ENCODE measurements at regions not wholly inside any gene's neighbourhood (a gene's known extent, or its start where the extent isn't known, plus 50 kb on each side); places are given as distances from the start of the nearest gene placed in this dataset.

DNA sequence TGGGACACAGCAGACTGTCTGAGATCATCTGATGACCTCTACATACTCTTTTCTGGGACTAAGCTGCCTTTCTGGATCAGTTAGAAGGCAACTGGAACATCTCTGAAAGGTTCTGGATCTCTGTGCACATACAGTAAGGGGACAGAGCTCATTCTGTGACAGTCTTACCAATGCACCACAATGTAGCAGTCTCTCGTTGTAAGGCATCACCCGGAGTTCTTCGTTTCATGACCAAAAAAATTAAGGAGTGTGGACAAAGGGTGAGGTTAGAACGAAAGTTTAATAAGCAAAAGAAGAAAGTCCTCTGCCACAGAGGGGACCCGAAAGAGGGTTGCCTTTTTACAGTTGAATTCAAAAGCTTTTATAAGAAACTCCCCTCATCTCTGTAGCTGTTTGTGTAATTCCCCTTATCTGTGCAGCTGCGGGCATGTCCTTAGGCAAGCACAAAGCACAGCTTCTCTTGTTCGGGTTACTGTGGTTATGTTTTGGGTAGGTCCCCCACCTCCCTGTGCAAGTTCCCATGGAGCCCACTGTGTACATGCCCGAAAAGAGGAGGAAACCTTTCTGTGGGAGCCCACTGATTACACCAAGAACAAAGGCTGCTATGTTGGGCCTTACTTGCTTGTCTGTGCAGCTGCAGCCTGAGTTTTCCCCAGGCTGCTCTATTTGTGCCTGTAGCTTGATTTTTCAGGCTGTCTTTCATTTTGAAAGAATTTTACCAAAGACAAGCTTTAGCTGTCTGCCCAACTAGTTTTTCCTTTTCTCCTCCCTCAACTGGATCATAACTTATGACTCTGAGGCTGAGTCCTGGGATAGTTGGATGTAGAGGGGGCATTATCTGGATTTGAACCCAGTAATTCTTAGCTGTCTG, 53.1 kb upstream of the CACNA1E start:
- no peak for DNase-seq (ENCODE audit: low spot score)

Measured in CD4-positive, alpha-beta T cell treated with Interleukin-2 at 100 ng/mL for 4 hours (primary cell).